Large intestine (tissue), 3 donors: ENCODE measurements at regions not wholly inside any gene's neighbourhood (a gene's known extent, or its start where the extent isn't known, plus 50 kb on each side); places are given as distances from the start of the nearest gene placed in this dataset.
A peak's percentile ranks its signal among the peaks of the same experiment; 100 is the strongest.
"Not testable (repeated sequence)": the region's sequence is repeated elsewhere in the genome, so short reads cannot be mapped to it uniquely, and the experiment has no call there.

Source experiments
- DNase-seq, 2 donors: peaks; one replicate each; pipeline versions ENCODE4 v3.0.0 to v3.0.0-alpha.2; 2013
- H3K27ac ChIP-seq: one replicate; pipeline ENCODE4 v1.5.1; 2013; ENCODE audit warnings: low read length
- H3K27me3 ChIP-seq: 2 replicates; pipeline ENCODE4 v1.6.1; 2013; ENCODE audit warnings: low read length; ENCODE audit not compliant: control insufficient read depth, insufficient read depth
- H3K36me3 ChIP-seq: 2 replicates; pipeline ENCODE4 v1.6.1; 2013; ENCODE audit warnings: low read length; ENCODE audit not compliant: control insufficient read depth, insufficient read depth
- H3K4me1 ChIP-seq: one replicate; pipeline ENCODE4 v1.6.1; 2013; ENCODE audit warnings: low read length; ENCODE audit not compliant: control insufficient read depth, insufficient read depth
- H3K4me3 ChIP-seq: one replicate; pipeline ENCODE4 v1.5.1; 2013; ENCODE audit warnings: low read length
- H3K9me3 ChIP-seq: one replicate; pipeline ENCODE4 v1.6.1; 2013; ENCODE audit warnings: mild to moderate bottlenecking, low read depth, low read length, moderate library complexity; ENCODE audit not compliant: control insufficient read depth
- whole genome bisulfite sequencing: methylation state at CpG from one replicate; pipeline ENCODE4 v1.1.5; 2013; ENCODE audit warnings: low lambda C conversion rate; ENCODE audit not compliant: insufficient coverage; 5-methylcytosine and 5-hydroxymethylcytosine counted together

DNA sequence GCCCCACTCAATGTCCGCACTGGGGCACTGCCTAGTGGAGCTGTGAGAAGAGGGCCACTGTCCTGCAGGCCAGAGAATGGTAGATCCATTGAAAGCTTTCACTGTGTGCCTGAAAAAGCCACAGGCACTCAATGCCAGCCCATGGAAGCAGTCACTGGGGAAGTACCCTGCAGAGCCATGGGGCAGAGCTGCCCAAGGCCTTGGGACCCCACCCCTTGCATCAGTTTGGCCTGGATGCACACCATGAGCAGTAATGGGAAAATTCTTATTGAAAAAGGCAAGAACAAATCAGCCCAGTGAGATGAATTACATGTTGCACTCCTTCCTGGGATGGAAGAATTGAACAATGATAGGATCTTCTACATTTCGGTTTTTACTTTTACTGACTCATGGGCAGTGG, 447.1 kb downstream of the SPATA31A1 start:
- H3K27me3 ChIP-seq, H3K4me1 ChIP-seq, H3K4me3 ChIP-seq, H3K36me3 ChIP-seq, H3K9me3 ChIP-seq, DNase-seq, H3K27ac ChIP-seq: not testable (repeated sequence)
- no CpG with 5 or more reads among the region's 2 CpGs for WGBS

DNA sequence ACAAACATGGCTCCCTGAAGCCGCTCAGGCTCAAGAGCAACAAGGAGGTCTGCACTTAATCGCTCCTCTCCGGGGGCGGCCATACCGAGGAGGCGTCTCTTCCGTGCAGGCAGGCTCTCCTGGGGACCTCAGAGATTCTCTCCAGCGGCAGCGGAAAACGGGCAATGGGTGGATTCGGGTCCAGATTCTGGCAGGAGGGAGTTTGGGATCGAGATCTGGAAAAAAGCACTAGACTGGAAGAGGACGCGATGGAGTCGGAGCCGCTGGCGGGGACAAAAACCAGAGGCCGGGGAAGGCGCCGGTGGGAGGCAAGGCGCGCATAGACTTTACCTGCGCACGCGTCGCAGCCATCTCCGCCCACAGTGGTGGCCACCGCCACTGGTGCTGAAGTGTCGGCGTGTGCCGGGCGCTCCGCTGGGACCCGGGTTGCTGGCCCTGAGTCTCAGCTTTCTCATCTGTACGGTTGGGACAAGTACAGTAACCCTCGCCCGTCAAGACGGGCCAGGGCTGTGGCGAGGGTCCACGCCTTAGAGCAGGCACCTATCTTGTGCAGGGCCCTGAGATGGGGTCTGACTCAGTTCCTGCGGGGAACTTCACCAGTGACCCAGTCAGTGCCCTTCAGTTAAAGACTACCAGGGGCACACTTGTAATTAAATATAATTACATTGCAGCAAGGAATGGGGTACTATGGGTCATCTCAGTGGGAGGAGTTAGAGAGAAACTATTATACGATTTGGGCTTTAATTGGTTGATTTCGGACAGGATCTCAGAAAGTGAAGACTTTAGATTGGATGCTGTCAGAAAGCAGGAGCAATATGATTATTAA, 454.1 kb downstream of the SPATA31A1 start:
- no CpG with 5 or more reads among the region's 43 CpGs for WGBS
- DNase-seq, result peak; percentile 58 to 74
- H3K4me1 ChIP-seq, H3K9me3 ChIP-seq, H3K27me3 ChIP-seq, H3K36me3 ChIP-seq: not testable (repeated sequence)
- peak overlapping the region; percentile 73 for H3K27ac ChIP-seq
- H3K4me3 ChIP-seq, result peak overlapping the region; percentile 53

DNA sequence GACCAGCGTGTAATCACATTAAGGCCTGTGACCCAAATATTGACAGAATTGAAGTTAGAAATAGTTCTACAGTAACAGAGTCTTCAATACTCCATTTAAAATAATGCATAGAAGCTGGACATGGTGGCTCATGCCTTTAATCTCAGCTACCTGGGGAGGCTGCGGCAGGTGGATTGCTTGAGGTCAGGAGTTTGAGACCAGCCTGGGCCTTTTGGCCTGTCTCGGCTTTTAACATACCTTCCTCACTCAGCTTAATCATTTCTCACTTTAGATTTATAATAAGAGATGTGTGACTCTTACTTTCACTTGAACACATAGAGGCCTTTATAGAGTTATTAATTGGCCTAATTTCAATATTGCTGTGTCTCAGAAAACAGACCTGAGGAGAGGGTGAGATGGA, 454.9 kb downstream of the SPATA31A1 start:
- not testable (repeated sequence) for H3K27me3 ChIP-seq, H3K36me3 ChIP-seq, H3K4me1 ChIP-seq, DNase-seq, H3K4me3 ChIP-seq, H3K9me3 ChIP-seq, H3K27ac ChIP-seq
- no CpG with 5 or more reads among the region's 3 CpGs for WGBS

DNA sequence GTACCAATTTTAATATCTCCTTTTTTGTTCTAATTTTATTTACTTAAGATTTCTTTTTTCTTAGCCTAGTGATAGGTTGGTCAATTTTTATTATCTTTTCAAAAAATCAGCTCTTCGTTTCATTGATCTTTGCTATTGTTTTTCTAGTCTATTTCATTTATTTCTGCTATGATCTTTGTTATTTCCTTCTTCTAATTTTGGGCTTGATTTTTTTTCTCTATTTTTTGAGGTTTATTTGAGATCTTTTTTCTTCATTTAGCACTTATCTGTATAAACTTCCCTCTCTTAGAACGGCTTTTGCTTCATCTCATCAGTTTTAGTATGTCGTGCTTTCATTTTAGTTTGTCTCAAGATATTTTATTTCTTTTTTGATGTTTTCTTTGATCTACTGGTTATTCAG, 456.1 kb downstream of the SPATA31A1 start:
- not testable (repeated sequence) for H3K36me3 ChIP-seq, H3K27me3 ChIP-seq, H3K9me3 ChIP-seq, H3K27ac ChIP-seq, H3K4me3 ChIP-seq, H3K4me1 ChIP-seq, DNase-seq
- WGBS, result 98% methylated on average over 2 of the region's 3 CpGs

DNA sequence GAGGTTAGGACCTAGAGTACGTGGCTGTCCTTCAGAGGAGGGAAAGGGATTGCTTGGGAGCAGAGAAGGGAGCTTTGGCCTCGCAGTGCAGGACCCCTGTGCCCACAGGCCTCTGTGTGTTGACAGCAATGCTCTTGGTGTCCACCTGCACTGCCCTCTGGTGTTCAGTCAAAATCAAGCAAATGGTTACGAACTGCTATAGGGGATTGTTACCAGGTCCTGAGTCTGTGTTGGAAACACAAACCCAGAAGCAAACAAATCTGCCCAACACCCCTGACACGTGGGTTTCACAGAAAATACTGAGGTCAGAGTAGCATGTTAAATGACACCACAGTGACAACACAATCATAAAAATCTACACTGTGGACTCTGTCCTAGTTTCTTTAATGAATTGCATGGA, 473.0 kb downstream of the SPATA31A1 start:
- not testable (repeated sequence) for H3K9me3 ChIP-seq, H3K4me3 ChIP-seq, H3K36me3 ChIP-seq, H3K27ac ChIP-seq, H3K27me3 ChIP-seq, H3K4me1 ChIP-seq
- WGBS, result no CpG with 5 or more reads among the region's 4 CpGs
- peak; percentile 4 to 30 for DNase-seq
